Neural crest cell (in vitro differentiated cells): ENCODE measurements at regions not wholly inside any gene's neighbourhood (a gene's known extent, or its start where the extent isn't known, plus 50 kb on each side); places are given as distances from the start of the nearest gene placed in this dataset.

Experiments used
- DNase-seq: peaks from one replicate; pipeline ENCODE4 v3.0.0; 2021; ENCODE audit warnings: low read depth, mixed read lengths, low spot score
- H3K27ac Mint-ChIP-seq: one replicate; pipeline ENCODE4 v1.8.0; 2021; ENCODE audit warnings: mild to moderate bottlenecking, mixed read lengths; ENCODE audit not compliant: unreplicated experiment
- H3K27me3 Mint-ChIP-seq: 2 replicates; pipeline ENCODE4 v1.8.0; 2021; ENCODE audit warnings: low read depth, mild to moderate bottlenecking, mixed read lengths
- H3K36me3 Mint-ChIP-seq: 2 replicates; pipeline ENCODE4 v1.8.0; 2021; ENCODE audit warnings: low read depth, mild to moderate bottlenecking, mixed read lengths
- H3K4me1 Mint-ChIP-seq: 2 replicates; pipeline ENCODE4 v1.8.0; 2021; ENCODE audit warnings: mixed read lengths
- H3K4me3 Mint-ChIP-seq: one replicate; pipeline ENCODE4 v1.8.0; 2021; ENCODE audit warnings: mild to moderate bottlenecking, mixed read lengths
- H3K9me3 Mint-ChIP-seq: 2 replicates; pipeline ENCODE4 v1.8.0; 2021; ENCODE audit warnings: mixed read lengths
- CTCF ChIP-seq: fragments of 200-600 bp; sonication (generic); conservative IDR thresholded peaks from 2 replicates; pipeline ENCODE4 v1.5.0; 2021; ENCODE audit warnings: antibody characterized with exemption, mild to moderate bottlenecking

- peaks cover 70% of the 10 kb centered on the region for H3K27me3 Mint-ChIP-seq
- no peak overlapping the region for H3K4me3 Mint-ChIP-seq
- no peaks in the 10 kb centered on the region for H3K9me3 Mint-ChIP-seq
- peaks cover 16% of the 10 kb centered on the region for H3K4me1 Mint-ChIP-seq
- H3K27ac Mint-ChIP-seq: no peak overlapping the region
- DNase-seq: no peak
- no peaks in the 10 kb centered on the region for H3K36me3 Mint-ChIP-seq
- no peak for TF ChIP-seq CTCF
These were observed 178.9 kb downstream of the TMEM132E start for GRCh38 chr17:34758316-34758715.

GRCh38 chr17:34757611-34758010, 178.2 kb downstream of the TMEM132E start:
- H3K27ac Mint-ChIP-seq: no peak overlapping the region
- H3K36me3 Mint-ChIP-seq: no peaks in the 10 kb centered on the region
- H3K27me3 Mint-ChIP-seq: peaks cover 70% of the 10 kb centered on the region
- DNase-seq: no peak
- TF ChIP-seq CTCF: no peak
- no peak overlapping the region for H3K4me3 Mint-ChIP-seq
- H3K9me3 Mint-ChIP-seq: no peaks in the 10 kb centered on the region
- peaks cover 15% of the 10 kb centered on the region for H3K4me1 Mint-ChIP-seq

- no peak for DNase-seq
- TF ChIP-seq CTCF: no peak
- peaks cover 73% of the 10 kb centered on the region for H3K27me3 Mint-ChIP-seq
- no peaks in the 10 kb centered on the region for H3K36me3 Mint-ChIP-seq
- no peaks in the 10 kb centered on the region for H3K9me3 Mint-ChIP-seq
- no peak overlapping the region for H3K27ac Mint-ChIP-seq
- H3K4me3 Mint-ChIP-seq: no peak overlapping the region
- H3K4me1 Mint-ChIP-seq: peaks cover 15% of the 10 kb centered on the region
These were observed 177.7 kb downstream of the TMEM132E start for GRCh38 chr17:34757106-34757505.

GRCh38 chr17:34756637-34757021, 177.2 kb downstream of the TMEM132E start:
- no peak for TF ChIP-seq CTCF
- Mint-ChIP-seq H3K9me3 (no peaks in the 10 kb centered on the region), H3K36me3 (no peaks in the 10 kb centered on the region), H3K27me3 (peaks cover 75% of the 10 kb centered on the region), H3K4me3 (no peak overlapping the region), H3K27ac (no peak overlapping the region), H3K4me1 (peaks cover 12% of the 10 kb centered on the region)
- peak; percentile 33 for DNase-seq

- H3K9me3 Mint-ChIP-seq: no peaks in the 10 kb centered on the region
- TF ChIP-seq CTCF: no peak
- peaks cover 12% of the 10 kb centered on the region for H3K4me1 Mint-ChIP-seq
- peaks cover 72% of the 10 kb centered on the region for H3K27me3 Mint-ChIP-seq
- DNase-seq: no peak
- H3K4me3 Mint-ChIP-seq: no peak overlapping the region
- H3K36me3 Mint-ChIP-seq: no peaks in the 10 kb centered on the region
- H3K27ac Mint-ChIP-seq: peak overlapping the region; percentile 82
These were observed 176.7 kb downstream of the TMEM132E start for GRCh38 chr17:34755981-34756636.
